ENCODE measurements at regions not wholly inside any gene's neighbourhood (a gene's known extent, or its start where the extent isn't known, plus 50 kb on each side); places are given as distances from the start of the nearest gene placed in this dataset.

DNA sequence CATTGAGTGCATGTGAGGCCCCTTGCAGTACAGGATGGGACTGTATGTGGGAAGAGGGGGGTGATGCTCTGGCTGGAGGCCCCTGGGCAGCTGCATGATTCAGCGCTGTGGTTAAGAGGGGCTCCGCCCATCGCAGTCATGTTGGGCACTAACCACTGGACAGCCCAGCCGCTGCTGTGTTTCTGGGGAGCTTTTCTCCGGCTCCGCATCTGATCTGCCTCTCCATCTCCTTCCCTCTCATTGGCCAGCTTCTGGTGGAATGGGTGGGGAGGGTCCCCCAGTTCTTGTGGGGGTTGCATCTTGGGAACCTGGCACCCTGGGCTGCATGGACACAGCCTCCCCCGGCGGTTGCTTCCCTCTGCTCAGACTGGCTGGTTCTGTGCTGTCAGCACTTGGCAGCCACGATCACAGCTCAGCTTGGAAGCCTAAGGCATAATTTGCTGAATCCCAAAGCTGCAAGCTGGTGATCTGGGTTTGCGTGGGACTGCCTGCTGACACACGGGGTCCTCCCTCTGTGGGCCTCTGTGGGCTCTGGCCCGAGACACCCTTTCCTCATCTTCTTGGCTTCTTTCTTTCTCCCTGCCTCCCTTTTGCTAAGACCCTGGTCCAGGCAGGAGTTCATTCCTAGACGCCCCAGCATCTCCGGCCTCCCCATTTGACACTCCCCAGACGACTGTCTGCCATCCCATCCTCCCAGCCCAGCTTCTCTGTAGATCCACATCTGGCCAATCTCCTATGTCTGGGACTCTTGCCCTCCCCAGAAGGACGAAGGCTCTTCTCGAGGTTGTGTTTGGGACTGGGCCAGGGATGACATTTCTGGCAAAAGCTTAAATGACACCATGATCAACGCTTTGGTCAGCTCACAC, 168.3 kb downstream of the SEC14L1 start:
- DNase-seq: no peak

- DNase-seq: no peak
Measured at GRCh38 chr17:77310336-77310735, 169.6 kb downstream of the SEC14L1 start.

DNA sequence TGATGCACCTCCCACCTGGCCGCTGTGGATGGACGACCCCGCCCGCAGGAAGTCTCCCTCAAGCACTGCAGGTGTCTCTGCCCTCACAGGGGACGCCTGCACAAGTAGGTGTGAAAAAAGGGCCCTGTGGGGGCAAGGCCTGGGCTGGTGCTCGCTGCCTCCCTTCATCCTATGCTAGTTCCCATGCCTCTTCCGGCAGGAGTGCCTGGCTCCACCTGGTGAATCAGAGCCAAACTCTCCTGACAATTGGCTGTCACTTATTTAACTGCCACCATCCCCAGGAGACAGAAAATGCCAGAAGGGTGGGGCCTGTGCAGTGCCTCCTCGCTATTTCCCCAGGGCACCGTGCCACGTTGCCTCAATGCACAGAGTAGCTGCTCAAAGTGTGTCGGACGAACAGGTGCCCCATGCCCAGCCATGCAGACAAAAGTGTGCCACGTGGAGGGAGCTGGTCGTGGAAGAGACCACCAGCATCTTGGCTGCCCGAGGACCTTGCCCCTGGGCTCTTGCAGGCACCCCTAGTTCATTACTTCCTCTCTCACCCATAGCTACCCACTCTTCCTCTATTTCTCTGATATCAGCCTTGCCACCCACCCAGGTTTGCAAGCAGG, 170.7 kb downstream of the SEC14L1 start:
- no peak for DNase-seq

DNA sequence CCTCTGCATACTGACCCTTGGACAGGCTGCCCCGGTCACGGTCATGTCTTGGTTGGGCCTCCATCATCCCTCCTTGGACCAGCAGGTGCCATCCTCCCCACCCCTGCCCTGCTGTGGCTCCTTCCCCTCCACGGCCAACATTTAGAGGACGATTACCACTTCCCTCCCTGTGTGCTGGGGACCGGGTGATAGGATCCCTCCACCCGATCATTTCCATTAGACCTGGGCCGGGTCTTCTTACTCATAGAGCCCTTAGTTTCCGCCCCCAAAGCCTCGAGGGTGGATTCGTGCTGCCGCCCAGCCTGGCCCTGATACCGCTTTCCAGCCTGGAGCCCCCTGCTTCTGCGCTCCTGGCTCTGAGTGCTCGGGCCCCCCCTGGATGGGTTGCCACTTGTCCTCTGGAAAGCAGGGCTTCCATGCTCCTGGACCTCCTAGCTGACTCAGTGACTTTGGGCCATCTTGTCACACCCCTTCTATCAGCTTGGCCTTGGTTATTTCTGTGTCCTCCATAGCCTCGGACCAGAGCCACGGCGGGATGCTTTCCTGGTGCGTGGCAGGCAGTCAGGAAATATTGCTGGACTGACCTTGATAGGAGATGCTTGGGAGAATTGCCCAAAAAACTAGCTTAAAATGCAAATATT, 171.4 kb downstream of the SEC14L1 start:
- DNase-seq: no peak

GRCh38 chr17:77312786-77313599, 172.2 kb downstream of the SEC14L1 start:
- no peak for DNase-seq

GRCh38 chr17:77313831-77314230, 173.1 kb downstream of the SEC14L1 start:
- DNase-seq: no peak

DNA sequence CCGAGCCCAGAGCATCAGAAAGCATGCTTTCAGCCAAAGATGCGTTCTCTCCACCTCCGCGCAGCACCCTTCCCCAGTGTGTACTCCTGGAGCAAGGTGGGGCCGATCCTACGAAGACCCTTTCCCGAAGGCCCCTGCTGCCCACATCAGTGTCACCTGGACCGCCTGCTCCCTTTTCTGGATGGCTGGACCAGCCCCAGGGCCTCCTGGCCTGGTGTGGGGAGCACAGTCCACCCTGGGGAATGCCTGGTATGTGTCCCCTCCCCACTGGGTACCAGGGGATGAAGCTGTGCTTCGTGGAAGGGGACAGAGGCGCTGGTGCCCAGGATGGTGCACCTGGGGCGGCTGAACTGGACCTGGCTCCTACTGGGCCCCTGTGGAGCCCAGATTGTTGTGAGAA, 173.8 kb downstream of the SEC14L1 start:
- DNase-seq: no peak

DNA sequence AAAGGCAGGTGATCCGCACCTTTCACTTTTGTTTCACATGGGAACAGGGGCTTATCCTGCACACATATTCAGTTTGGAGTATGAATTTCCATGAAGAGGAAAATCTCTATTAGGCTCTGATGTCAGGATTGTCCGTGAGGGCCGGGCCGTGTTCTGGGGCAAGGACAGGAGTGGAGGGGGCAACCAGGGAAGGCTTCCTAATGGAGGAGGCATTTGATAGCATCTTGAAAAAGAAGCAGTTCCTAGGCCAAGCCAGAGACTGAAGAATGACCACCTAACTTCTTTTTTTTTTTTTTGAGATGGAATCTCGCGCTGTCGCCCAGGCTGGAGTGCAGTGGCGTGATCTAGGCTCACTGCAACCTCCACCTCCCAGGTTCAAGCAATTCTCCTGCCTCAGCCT, 174.2 kb downstream of the SEC14L1 start:
- DNase-seq: no peak

DNA sequence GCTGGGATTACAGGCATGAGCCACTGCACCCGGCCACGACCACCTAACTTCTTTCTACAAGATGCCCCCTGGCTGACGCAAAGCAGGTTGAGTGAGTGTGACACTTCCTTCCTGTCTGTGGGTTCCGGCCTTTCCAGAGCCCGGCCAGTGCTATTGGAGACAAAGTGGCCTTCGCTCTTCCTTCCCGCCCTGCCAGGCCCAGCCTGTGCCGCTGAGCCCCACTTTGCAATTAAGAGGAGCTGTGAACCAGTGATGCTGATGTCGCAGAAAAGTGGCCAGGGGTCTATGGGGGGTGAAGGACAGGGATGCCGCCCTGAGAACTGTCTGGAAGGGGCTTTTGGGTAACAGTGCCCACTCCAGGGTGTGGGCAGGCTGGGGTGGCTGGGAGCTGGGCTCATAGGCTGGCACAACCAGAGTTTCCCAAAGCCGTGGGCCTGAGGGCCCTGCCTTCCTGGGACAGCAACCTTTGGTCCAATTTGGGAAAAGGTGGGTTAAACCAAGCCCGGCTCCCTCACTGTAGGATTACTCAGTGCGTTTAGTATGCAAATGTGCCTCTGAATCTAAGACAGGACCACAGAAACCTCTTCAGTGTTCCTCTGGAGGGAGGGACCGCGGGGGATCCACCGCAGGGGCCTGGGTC, 174.9 kb downstream of the SEC14L1 start:
- no peak for DNase-seq

DNA sequence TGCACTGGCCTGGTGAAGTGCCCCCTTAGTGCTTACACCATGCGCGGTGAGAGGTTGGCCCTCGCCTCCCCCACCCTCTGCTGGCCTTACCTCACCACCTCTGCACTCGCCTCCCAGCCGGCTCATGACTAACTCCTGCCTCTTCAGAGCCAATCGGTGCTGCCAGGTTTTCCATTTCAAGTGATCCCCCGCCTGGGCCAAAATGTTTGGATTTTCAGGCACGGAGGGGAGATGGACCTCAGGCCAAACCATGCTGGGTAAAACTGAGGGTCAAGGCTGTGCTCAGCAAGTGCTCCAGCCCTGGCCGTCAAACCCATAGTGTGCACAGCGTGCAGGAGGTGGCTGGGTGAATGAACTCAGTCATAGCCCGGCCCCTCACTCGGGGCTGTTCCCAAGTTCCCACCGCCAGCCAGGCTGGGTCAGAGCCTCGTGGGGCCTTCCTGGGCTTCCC, 175.4 kb downstream of the SEC14L1 start:
- DNase-seq: no peak

- DNase-seq: no peak
Measured at GRCh38 chr17:77316651-77317050, 175.9 kb downstream of the SEC14L1 start.

DNA sequence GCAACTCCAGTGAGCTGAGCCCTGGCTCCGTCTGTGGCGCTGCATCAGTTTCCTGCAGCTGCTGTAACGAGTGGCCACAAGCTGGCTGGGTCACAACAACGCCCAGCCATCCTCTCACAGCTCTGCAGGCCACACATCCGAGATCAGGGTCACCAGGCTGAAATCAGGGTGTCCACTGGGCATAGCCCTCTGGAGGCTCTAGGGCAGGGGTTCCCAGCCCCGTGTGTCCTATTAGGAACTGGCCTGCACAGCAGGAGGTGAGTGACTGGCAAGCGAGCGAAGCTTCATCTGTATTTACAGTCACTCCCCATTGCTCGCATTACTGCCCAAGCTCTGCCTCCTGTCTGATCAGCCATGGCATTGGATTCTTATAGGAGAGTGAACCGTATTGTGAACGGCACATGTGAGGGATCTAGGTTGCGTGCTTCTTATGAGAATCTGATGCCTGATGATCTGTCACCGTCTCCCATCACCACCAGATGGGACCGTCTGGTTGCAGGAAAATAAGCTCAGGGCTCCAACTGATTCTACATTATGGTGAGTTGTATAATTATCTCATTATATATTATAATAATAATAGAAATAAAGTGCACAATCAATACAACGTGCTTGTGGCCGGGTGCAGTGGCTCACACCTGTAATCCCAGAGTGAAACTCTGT, 176.5 kb downstream of the SEC14L1 start:
- DNase-seq: no peak

DNA sequence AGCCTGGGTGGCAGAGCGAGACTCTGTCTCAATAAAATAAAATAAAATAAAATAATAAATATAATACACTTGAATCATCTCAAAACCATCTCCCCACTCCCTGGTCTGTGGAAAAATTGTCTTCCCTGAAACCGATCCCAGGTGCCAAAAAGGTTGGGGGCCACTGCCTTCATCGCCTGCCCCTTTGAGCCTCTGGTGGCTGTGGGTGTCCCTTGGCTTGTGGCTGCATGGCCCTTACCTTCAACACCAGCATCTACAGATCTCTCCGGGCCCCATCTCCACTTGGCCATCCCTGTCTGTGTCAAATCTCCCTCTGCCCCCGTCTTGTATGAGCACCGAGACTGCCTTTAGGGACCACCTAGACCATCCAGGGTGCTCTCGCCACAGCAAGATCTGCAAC, 177.3 kb downstream of the SEC14L1 start:
- no peak for DNase-seq

- DNase-seq: no peak
Measured at GRCh38 chr17:77318491-77319210, 177.9 kb downstream of the SEC14L1 start.

DNA sequence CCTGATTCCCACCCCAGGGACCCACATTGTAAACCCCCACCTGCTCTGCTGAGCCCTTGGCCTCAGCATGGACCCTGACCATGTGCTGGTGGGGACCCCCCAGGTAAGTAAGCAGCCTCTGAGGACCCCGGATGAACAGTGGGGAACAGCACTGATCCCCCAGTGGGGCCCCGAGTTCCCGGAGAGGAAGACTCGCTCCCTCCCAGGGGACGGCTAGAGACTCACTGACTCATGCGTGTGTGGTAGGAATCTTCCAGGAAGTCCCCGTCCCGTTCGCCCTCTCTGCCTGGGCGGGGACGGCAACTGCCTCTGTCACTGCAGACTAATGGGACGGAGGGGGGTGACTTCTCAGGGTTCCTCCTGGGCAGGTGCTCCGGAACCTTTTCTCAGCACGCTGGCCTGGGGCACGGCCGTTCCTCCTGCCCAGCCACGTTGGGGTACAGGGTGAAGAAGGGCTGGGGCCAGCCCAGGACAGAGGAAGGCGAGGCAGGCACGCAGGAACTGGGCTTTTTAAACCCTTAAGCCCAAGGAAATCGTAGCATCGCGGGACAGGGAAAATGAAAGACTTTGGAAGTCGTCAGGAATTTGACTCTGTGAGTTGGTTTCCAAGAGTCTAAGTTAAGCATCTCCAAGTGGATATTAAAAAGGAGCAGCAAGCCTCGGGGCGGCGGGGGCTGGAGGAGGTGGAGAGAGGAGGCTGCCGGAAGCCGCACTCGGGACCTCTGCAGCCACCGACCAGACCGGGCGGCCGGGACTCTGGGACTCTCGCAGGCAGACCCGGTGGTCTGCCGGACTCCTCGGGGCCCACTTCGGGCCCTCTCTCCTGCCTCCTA, 178.7 kb downstream of the SEC14L1 start:
- DNase-seq: no peak

GRCh38 chr17:77320044-77320440, 179.3 kb downstream of the SEC14L1 start:
- DNase-seq: no peak

DNA sequence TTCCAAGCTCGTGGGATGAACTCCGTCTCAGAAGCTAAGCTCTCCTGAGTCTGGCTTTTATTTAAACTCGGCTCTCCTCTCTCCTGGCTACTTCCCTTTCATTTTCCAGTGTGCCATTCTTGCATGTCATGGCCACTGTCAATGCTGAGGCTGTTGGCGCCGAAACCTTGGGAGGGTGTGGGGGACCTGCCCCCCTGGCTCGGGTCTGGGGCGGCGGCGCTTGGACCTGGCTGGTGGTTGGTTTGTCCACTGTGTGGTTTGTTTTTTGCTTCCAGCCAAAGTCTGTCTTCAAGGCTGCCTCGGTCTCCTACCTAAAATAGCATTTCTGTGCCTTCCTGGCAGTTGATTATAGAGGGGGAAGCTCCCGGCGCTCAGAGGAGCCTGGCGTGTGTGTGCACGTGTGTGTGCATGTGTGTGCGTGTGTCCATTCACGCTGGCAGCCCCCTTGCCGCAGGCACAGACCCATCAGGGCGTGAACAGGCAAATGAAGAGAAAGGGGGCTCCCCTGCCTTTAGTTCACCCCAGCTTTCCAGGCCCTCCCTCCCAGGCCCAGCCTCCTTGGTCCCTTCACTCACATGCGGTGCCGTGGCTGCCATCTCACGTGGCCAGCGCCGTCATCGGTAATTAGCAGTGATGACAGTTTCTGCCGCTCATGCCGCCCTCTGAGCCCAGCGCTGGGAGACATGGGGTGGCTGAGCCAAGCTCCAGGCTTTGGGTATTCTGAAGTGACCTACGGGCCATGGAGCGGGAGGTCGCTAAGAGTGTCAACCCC, 179.9 kb downstream of the SEC14L1 start:
- no peak for DNase-seq

DNA sequence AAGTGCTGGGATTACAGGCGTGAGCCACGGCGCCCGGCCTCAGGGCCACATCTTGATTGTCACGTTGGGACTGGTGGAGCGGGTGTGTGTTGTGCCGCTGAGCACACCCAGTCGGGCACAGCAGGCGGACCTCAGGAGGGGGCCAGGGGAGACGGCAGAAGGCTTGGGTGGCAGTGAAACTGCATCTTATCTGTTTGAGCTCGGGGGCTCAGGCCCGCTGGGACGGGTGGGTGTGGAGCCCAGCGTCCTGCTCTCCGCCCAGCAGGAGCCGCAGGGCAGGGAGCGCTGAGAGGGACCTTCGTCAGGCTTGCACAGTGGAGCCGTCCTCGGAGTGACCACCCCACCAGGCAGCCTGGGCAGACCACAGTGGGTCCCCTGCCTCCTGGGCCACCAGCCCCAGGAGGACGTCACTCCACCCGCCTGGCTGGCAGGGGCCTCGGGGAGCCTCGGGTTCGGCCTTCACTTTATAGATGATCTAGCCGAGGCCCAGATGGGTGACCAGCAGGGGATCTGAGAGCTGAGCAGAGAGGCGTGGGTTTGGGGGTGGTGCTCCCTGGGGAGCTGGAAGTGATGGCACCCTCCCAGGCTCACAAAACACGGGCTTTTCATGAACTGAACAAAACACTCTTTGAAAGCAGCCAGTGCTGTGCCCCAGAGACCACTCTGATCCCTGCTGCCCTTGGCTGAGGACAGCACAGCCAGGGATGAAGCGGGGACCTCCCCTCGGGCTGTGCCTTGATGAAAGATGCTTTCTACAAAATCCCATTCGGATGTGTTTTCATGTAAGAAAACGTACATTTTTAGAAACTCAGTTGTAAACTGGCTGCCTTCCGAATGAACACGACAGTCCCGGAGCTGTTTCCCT, 181.1 kb downstream of the SEC14L1 start:
- peak; percentile 6 for DNase-seq

Measured in NCI-H2171 treated with DMSO at 0.1 percent for 48 hours (cell line).